Sigmoid colon (tissue), 6 donors: ENCODE measurements at regions not wholly inside any gene's neighbourhood (a gene's known extent, or its start where the extent isn't known, plus 50 kb on each side); places are given as distances from the start of the nearest gene placed in this dataset.

ENCODE experiments used
- DNase-seq: peaks from one replicate; pipeline ENCODE4 v3.0.0-alpha.2; 2019
- H3K27ac ChIP-seq, 4 donors: fragments of 200-600 bp; sonication (generic); one replicate each; pipeline ENCODE4 v1.5.1; 2016 to 2019; ENCODE audit warnings: mild to moderate bottlenecking in 1 of 4
- H3K27me3 ChIP-seq, 3 donors: fragments of 200-600 bp; sonication (generic); one replicate each; pipeline ENCODE4 v1.5.1; 2019; ENCODE audit warnings: mild to moderate bottlenecking in 1 of 3
- H3K36me3 ChIP-seq, 4 donors: fragments of 200-600 bp; sonication (generic); one replicate each; pipeline ENCODE4 v1.5.1; 2016 to 2019
- H3K4me1 ChIP-seq, 4 donors: fragments of 200-600 bp; sonication (generic); one replicate each; pipeline ENCODE4 v1.5.1; 2017 to 2019
- H3K4me3 ChIP-seq, 4 donors: fragments of 200-600 bp; sonication (generic); one replicate each; pipeline ENCODE4 v1.5.1; 2017 to 2019; ENCODE audit warnings: mild to moderate bottlenecking in 2 of 4, moderate library complexity in 1 of 4
- H3K9me3 ChIP-seq, 4 donors: fragments of 200-600 bp in 3 of 4; sonication (generic) in 3 of 4; one replicate each; pipeline versions ENCODE4 v1.5.1 to v1.6.1; 2013 to 2019
- CTCF ChIP-seq, 4 experiments: fragments of 450-650 bp in 3 of 4; fragments of 200-600 bp in 1 of 4; IDR thresholded peaks; one replicate each; pipeline ENCODE4 v1.5.1; 2016 to 2019; ENCODE audit warnings: antibody characterized with exemption in 4 of 4, mild to moderate bottlenecking in 3 of 4, moderate library complexity in 2 of 4
- EP300 ChIP-seq, 4 donors: sonication (generic); formaldehyde crosslinking; IDR thresholded peaks; one replicate each; pipeline ENCODE4 v1.6.1; 2017; ENCODE audit warnings: antibody characterized with exemption in 4 of 4
- POLR2A ChIP-seq, 2 donors: fragments of 450-650 bp; IDR thresholded peaks; one replicate each; pipeline ENCODE4 v1.6.1; 2016; ENCODE audit warnings: antibody characterized with exemption in 2 of 2, mild to moderate bottlenecking in 2 of 2, moderate library complexity in 2 of 2
- POLR2AphosphoS5 ChIP-seq, 4 donors: sonication (generic); formaldehyde crosslinking; IDR thresholded peaks; one replicate each; pipeline ENCODE4 v1.6.1; 2017; ENCODE audit warnings: antibody characterized with exemption in 4 of 4
- WGBS, 2 donors: extraction: QIAGEN DNeasy Blood & Tissue Kit; methylation state at CpG; one replicate each; pipeline ENCODE4 v1.1.7; 2013; 5-methylcytosine and 5-hydroxymethylcytosine counted together
- intact Hi-C: fragments of 100-400 bp; cut with DNase I; formaldehyde crosslinking; loops from one replicate; pipeline ENCODE4 v1.15.1; 2023
- donor health status: healthy with polysubstance abuse.
- donor health status: healthy.

- WGBS, 2 donors = 75 to 79% methylated on average over 2 of the region's 2 CpGs
- H3K27me3 ChIP-seq = no peaks in the 10 kb centered on the region
- no peaks in the 10 kb centered on the region for H3K4me1 ChIP-seq
- H3K36me3 ChIP-seq = no peaks in the 10 kb centered on the region
- TF ChIP-seq CTCF (IDR thresholded peaks at IDR 0.05) (no peak), POLR2A (IDR thresholded peaks at IDR 0.05) (no peak), EP300 (IDR thresholded peaks at IDR 0.05) (no peak), POLR2AphosphoS5 (IDR thresholded peaks at IDR 0.05) (no peak)
- H3K27ac ChIP-seq = no peak overlapping the region
- no peak for DNase-seq
- H3K9me3 ChIP-seq = peaks cover 0 to 2% (median 0%) of the 10 kb centered on the region in 4 donors
- intact Hi-C loops = no loop called here
- H3K4me3 ChIP-seq = no peak overlapping the region
These were observed 377.0 kb upstream of the LRRC4C start for GRCh38 chr11:41836431-41836830.

DNA sequence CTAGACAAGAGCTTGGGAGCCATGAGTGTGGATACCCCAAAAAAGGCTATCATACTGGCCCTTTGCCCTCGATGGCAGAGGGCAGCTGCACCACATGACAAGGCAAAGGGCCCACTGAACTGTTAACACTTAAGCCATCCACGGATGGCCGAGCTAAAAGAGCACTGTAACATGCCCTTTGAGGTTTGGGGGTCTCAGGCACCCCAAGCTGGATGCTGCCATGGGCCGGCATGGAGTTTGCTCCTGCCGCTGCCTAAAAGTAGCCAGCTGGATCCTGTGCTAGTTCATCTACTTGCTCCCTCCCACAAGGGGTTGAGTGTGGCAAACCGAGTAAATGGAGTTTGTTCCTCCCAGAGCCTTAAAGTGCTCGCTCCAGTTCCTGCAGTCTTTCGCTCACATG lies 383.2 kb upstream of the LRRC4C start:
- no peaks in the 10 kb centered on the region for H3K9me3 ChIP-seq
- H3K36me3 ChIP-seq = no peaks in the 10 kb centered on the region
- H3K4me3 ChIP-seq = no peak overlapping the region
- no peak for DNase-seq
- intact Hi-C loops = no loop called here
- no peaks in the 10 kb centered on the region for H3K4me1 ChIP-seq
- TF ChIP-seq POLR2AphosphoS5 (IDR thresholded peaks at IDR 0.05) (no peak), CTCF (IDR thresholded peaks at IDR 0.05) (no peak), EP300 (IDR thresholded peaks at IDR 0.05) (no peak), POLR2A (IDR thresholded peaks at IDR 0.05) (no peak)
- H3K27ac ChIP-seq = no peak overlapping the region
- no peaks in the 10 kb centered on the region for H3K27me3 ChIP-seq
- WGBS, 2 donors = 73 to 76% methylated on average over 8 of the region's 8 CpGs

- no peak for TF ChIP-seq CTCF (IDR thresholded peaks at IDR 0.05)
- no peak for TF ChIP-seq POLR2A (IDR thresholded peaks at IDR 0.05)
- no peak for TF ChIP-seq POLR2AphosphoS5 (IDR thresholded peaks at IDR 0.05)
- WGBS, 2 donors = 67 to 69% methylated on average over 3 of the region's 3 CpGs
- no peaks in the 10 kb centered on the region for H3K27me3 ChIP-seq
- no peak overlapping the region for H3K27ac ChIP-seq
- no peak for DNase-seq
- intact Hi-C loops = no loop called here
- no peak overlapping the region for H3K4me3 ChIP-seq
- no peaks in the 10 kb centered on the region for H3K9me3 ChIP-seq
- no peaks in the 10 kb centered on the region for H3K4me1 ChIP-seq
- no peaks in the 10 kb centered on the region for H3K36me3 ChIP-seq
These were observed 385.6 kb upstream of the LRRC4C start for GRCh38 chr11:41845066-41845465.

- intact Hi-C loops = no loop called here
These were observed 388.9 kb upstream of the LRRC4C start for GRCh38 chr11:41848349-41848748.

More at GRCh38 chr11:41848349-41848748, 388.9 kb upstream of the LRRC4C start:
- no peak for DNase-seq
- Histone ChIP-seq H3K27ac (no peak overlapping the region), H3K4me3 (no peak overlapping the region), H3K36me3 (no peaks in the 10 kb centered on the region), H3K4me1 (no peaks in the 10 kb centered on the region), H3K27me3 (no peaks in the 10 kb centered on the region), H3K9me3 (no peaks in the 10 kb centered on the region)
- 27 to 28% methylated on average over 3 of the region's 3 CpGs for WGBS, 2 donors
- no peak for TF ChIP-seq EP300 (IDR thresholded peaks at IDR 0.05)
- no peak for TF ChIP-seq POLR2A (IDR thresholded peaks at IDR 0.05)
- TF ChIP-seq POLR2AphosphoS5 (IDR thresholded peaks at IDR 0.05) = no peak
- TF ChIP-seq CTCF (IDR thresholded peaks at IDR 0.05) = no peak
